Colonic mucosa (tissue), 4 donors: ENCODE measurements at regions not wholly inside any gene's neighbourhood (a gene's known extent, or its start where the extent isn't known, plus 50 kb on each side); places are given as distances from the start of the nearest gene placed in this dataset.

Experiments used
- DNase-seq: peaks from one replicate; pipeline ENCODE4 v3.0.0-alpha.2; 2020
- H3K27ac ChIP-seq: fragments of 200-600 bp; one replicate; pipeline ENCODE4 v1.8.0; 2021
- H3K27me3 ChIP-seq: fragments of 200-600 bp; one replicate; pipeline ENCODE4 v1.8.0; 2021
- H3K36me3 ChIP-seq: fragments of 200-600 bp; one replicate; pipeline ENCODE4 v1.8.0; 2021
- H3K4me1 ChIP-seq: fragments of 200-600 bp; one replicate; pipeline ENCODE4 v1.8.0; 2021; ENCODE audit warnings: mild to moderate bottlenecking
- H3K4me3 ChIP-seq: fragments of 200-600 bp; one replicate; pipeline ENCODE4 v1.8.0; 2021
- H3K9ac ChIP-seq, 2 donors: one replicate each; pipeline ENCODE4 v1.7.0; 2013; ENCODE audit warnings: control low read depth in 2 of 2, low read depth in 2 of 2, low read length in 2 of 2
- H3K9me3 ChIP-seq: fragments of 200-600 bp; one replicate; pipeline ENCODE4 v1.8.0; 2021
- CTCF ChIP-seq: fragments of 200-600 bp; IDR thresholded peaks from one replicate; pipeline ENCODE4 v1.8.0; 2022; ENCODE audit warnings: antibody characterized with exemption, mild to moderate bottlenecking
- intact Hi-C: fragments of 100-400 bp; cut with DNase I; formaldehyde crosslinking; loops from one replicate; pipeline ENCODE4 v1.14.1; 2022
- donor health status: healthy.
- donor health status: DM: no; HTN: no; CAD: no.
- donor health status: DM: no; HTN: no; CAD: no.

GRCh38 chr5:17709011-17709710 is 74.9 kb downstream of the TAF11L14 start:
- no peaks in the 10 kb centered on the region for H3K36me3 ChIP-seq
- no peak overlapping the region for H3K27ac ChIP-seq
- TF ChIP-seq CTCF = no peak
- no peak overlapping the region for H3K4me3 ChIP-seq
- no peak overlapping the region for H3K9ac ChIP-seq
- intact Hi-C loops = no loop called here
- DNase-seq = no peak
- no peaks in the 10 kb centered on the region for H3K27me3 ChIP-seq
- no peaks in the 10 kb centered on the region for H3K4me1 ChIP-seq
- no peaks in the 10 kb centered on the region for H3K9me3 ChIP-seq

- H3K27ac ChIP-seq = no peak overlapping the region
- H3K4me3 ChIP-seq = no peak overlapping the region
- H3K36me3 ChIP-seq = no peaks in the 10 kb centered on the region
- H3K27me3 ChIP-seq = no peaks in the 10 kb centered on the region
- H3K4me1 ChIP-seq = no peaks in the 10 kb centered on the region
- no peaks in the 10 kb centered on the region for H3K9me3 ChIP-seq
- no peak for TF ChIP-seq CTCF
- intact Hi-C loops = no loop called here
- no peak overlapping the region for H3K9ac ChIP-seq
- no peak for DNase-seq
Observed at GRCh38 chr5:17713301-17713700, 79.0 kb downstream of the TAF11L14 start.

GRCh38 chr5:17714186-17714585 is 79.9 kb downstream of the TAF11L14 start:
- H3K4me1 ChIP-seq = no peaks in the 10 kb centered on the region
- no peak for TF ChIP-seq CTCF
- intact Hi-C loops = no loop called here
- DNase-seq = no peak
- H3K36me3 ChIP-seq = no peaks in the 10 kb centered on the region
- H3K9me3 ChIP-seq = no peaks in the 10 kb centered on the region
- no peak overlapping the region for H3K27ac ChIP-seq
- no peak overlapping the region for H3K4me3 ChIP-seq
- H3K27me3 ChIP-seq = no peaks in the 10 kb centered on the region
- H3K9ac ChIP-seq = no peak overlapping the region

- no peak overlapping the region for H3K27ac ChIP-seq
- H3K4me3 ChIP-seq = no peak overlapping the region
- no peaks in the 10 kb centered on the region for H3K27me3 ChIP-seq
- no peak for TF ChIP-seq CTCF
- intact Hi-C loops = no loop called here
- H3K9me3 ChIP-seq = no peaks in the 10 kb centered on the region
- no peaks in the 10 kb centered on the region for H3K4me1 ChIP-seq
- no peak overlapping the region for H3K9ac ChIP-seq
- DNase-seq = no peak
- H3K36me3 ChIP-seq = no peaks in the 10 kb centered on the region
Observed at GRCh38 chr5:17719592-17719991, 85.3 kb downstream of the TAF11L14 start.

- H3K9ac ChIP-seq = no peak overlapping the region
- H3K4me1 ChIP-seq = no peaks in the 10 kb centered on the region
- H3K36me3 ChIP-seq = no peaks in the 10 kb centered on the region
- no peak overlapping the region for H3K4me3 ChIP-seq
- no peak overlapping the region for H3K27ac ChIP-seq
- H3K27me3 ChIP-seq = no peaks in the 10 kb centered on the region
- TF ChIP-seq CTCF = no peak
- intact Hi-C loops = no loop called here
- no peak for DNase-seq
- H3K9me3 ChIP-seq = no peaks in the 10 kb centered on the region
Observed at GRCh38 chr5:17720071-17720470, 85.8 kb downstream of the TAF11L14 start.
